ENCODE measurements at regions not wholly inside any gene's neighbourhood (a gene's known extent, or its start where the extent isn't known, plus 50 kb on each side); places are given as distances from the start of the nearest gene placed in this dataset.

GRCh38 chr10:85080934-85081333 is 752.5 kb downstream of the CCSER2 start:
- 84 to 91% methylated on average over 2 of the region's 2 CpGs for WGBS, 2 donors
- no peak for ATAC-seq
- intact Hi-C loops (cut with DNase I), result no loop called here
- no peak overlapping the region for H3K27ac ChIP-seq
- no peaks in the 10 kb centered on the region for H3K36me3 ChIP-seq (replicated peaks in 1 of 2; ENCODE audit: insufficient read depth in 1 of 2, low read depth in 2 of 2)
- H3K4me1 ChIP-seq, result no peaks in the 10 kb centered on the region
- H3K27me3 ChIP-seq, result no peaks in the 10 kb centered on the region
- TF ChIP-seq, protein P1, sequence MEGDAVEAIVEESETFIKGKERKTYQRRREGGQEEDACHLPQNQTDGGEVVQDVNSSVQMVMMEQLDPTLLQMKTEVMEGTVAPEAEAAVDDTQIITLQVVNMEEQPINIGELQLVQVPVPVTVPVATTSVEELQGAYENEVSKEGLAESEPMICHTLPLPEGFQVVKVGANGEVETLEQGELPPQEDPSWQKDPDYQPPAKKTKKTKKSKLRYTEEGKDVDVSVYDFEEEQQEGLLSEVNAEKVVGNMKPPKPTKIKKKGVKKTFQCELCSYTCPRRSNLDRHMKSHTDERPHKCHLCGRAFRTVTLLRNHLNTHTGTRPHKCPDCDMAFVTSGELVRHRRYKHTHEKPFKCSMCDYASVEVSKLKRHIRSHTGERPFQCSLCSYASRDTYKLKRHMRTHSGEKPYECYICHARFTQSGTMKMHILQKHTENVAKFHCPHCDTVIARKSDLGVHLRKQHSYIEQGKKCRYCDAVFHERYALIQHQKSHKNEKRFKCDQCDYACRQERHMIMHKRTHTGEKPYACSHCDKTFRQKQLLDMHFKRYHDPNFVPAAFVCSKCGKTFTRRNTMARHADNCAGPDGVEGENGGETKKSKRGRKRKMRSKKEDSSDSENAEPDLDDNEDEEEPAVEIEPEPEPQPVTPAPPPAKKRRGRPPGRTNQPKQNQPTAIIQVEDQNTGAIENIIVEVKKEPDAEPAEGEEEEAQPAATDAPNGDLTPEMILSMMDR (IDR thresholded peaks at IDR 0.05), result no peak
- no peak for TF ChIP-seq POLR2A (IDR thresholded peaks at IDR 0.05)
- no peak overlapping the region for H3K4me3 ChIP-seq
- DNase-seq, result no peak
- no peaks in the 10 kb centered on the region for H3K9me3 ChIP-seq

DNA sequence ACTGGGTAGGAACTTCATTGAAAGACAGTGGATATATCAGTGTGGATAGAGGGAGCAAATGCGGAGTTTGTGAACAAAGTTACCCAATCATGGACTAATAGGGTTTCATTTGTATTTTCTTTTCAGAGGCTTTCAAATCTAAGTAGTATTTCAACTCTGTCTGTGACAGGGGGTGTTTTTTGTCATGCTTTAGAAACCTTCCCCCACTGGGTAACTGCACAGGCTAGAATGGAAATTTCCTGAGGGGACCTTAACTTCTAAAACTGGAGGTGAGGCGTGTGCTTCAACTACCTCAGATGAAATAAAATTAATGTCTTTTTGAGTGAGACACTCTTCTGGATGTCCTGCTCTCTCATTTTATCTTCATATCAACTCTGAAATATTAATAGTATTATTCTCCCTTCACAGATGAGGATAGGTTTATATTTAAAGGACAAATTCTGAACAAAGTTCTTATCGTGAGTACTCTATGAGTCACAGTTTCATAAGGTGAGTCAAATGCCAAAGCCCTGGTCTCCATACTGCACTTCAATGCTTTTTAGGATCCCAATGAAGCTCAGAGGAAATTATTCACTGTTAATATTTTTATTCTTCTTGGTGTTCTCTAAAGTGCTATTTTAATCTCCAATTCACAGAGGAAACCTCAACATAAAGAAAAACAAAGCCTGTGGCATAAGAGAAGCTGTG is 770.6 kb downstream of the CCSER2 start:
- Histone ChIP-seq H3K36me3 (replicated peaks in 1 of 2; ENCODE audit: insufficient read depth in 1 of 2, low read depth in 2 of 2) (no peaks in the 10 kb centered on the region), H3K27ac (no peak overlapping the region), H3K9me3 (no peaks in the 10 kb centered on the region), H3K4me1 (no peaks in the 10 kb centered on the region), H3K4me3 (no peak overlapping the region), H3K27me3 (no peaks in the 10 kb centered on the region)
- TF ChIP-seq, protein P1 (IDR thresholded peaks at IDR 0.05), result no peak
- TF ChIP-seq POLR2A (IDR thresholded peaks at IDR 0.05), result no peak
- ATAC-seq (no peak), DNase-seq (no peak)
- WGBS, 2 donors, result 84 to 91% methylated on average over 3 of the region's 3 CpGs
- intact Hi-C loops (cut with DNase I), result no loop called here

- Histone ChIP-seq H3K27ac (no peak overlapping the region), H3K27me3 (no peaks in the 10 kb centered on the region), H3K4me1 (no peaks in the 10 kb centered on the region), H3K36me3 (replicated peaks in 1 of 2; ENCODE audit: insufficient read depth in 1 of 2, low read depth in 2 of 2) (no peaks in the 10 kb centered on the region), H3K9me3 (no peaks in the 10 kb centered on the region), H3K4me3 (no peak overlapping the region)
- intact Hi-C loops (cut with DNase I), result no loop called here
- no peak for ATAC-seq
- no peak for TF ChIP-seq POLR2A (IDR thresholded peaks at IDR 0.05)
- TF ChIP-seq, protein P1 (IDR thresholded peaks at IDR 0.05), result no peak
- DNase-seq, result no peak
Measured at GRCh38 chr10:85100495-85100894, 772.1 kb downstream of the CCSER2 start.

- DNase-seq (peak; percentile 13 to 42 (median 19)), ATAC-seq (no peak)
- Histone ChIP-seq H3K27me3 (no peaks in the 10 kb centered on the region), H3K9me3 (no peaks in the 10 kb centered on the region), H3K36me3 (replicated peaks in 1 of 2; ENCODE audit: insufficient read depth in 1 of 2, low read depth in 2 of 2) (no peaks in the 10 kb centered on the region), H3K4me1 (no peaks in the 10 kb centered on the region), H3K27ac (no peak overlapping the region), H3K4me3 (no peak overlapping the region)
- TF ChIP-seq, protein P1 (IDR thresholded peaks at IDR 0.05), result peak in 6 of 7 experiments; percentile 20 to 48 (median 32)
- TF ChIP-seq POLR2A (IDR thresholded peaks at IDR 0.05), result no peak
- intact Hi-C loops (cut with DNase I), result no loop called here
- WGBS, 2 donors, result 52 to 64% methylated on average over 4 of the region's 4 CpGs
Measured at GRCh38 chr10:85105614-85106255, 777.3 kb downstream of the CCSER2 start.

DNA sequence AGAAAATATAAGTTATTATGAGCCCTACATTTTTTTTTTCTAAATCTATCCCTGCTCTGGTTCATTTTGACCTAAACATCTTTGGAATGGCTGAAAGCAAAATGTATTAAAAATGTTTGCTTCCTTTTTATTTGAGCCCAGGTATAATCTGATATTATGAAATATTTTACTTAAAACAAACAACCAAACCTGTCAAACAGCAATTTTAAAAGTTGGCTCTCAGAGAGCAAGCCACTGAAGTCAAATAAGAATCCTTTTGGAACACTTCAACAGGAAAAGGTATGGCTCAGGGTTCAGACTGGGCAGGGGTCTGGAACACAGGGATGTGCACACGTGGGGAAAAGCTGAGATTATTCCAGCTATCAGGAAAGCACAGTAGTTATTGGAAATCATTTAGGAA is 782.9 kb downstream of the CCSER2 start:
- no peaks in the 10 kb centered on the region for H3K27me3 ChIP-seq
- no peak overlapping the region for H3K4me3 ChIP-seq
- H3K4me1 ChIP-seq, result no peaks in the 10 kb centered on the region
- DNase-seq (no peak), ATAC-seq (no peak)
- H3K27ac ChIP-seq, result no peak overlapping the region
- no peaks in the 10 kb centered on the region for H3K36me3 ChIP-seq (replicated peaks in 1 of 2; ENCODE audit: insufficient read depth in 1 of 2, low read depth in 2 of 2)
- WGBS, 2 donors, result 34 to 55% methylated on average over 1 of the region's 1 CpG
- TF ChIP-seq, protein P1 (IDR thresholded peaks at IDR 0.05), result no peak
- TF ChIP-seq POLR2A (IDR thresholded peaks at IDR 0.05), result no peak
- intact Hi-C loops (cut with DNase I), result no loop called here
- H3K9me3 ChIP-seq, result no peaks in the 10 kb centered on the region
